Neural cell (in vitro differentiated cells): ENCODE measurements at regions not wholly inside any gene's neighbourhood (a gene's known extent, or its start where the extent isn't known, plus 50 kb on each side); places are given as distances from the start of the nearest gene placed in this dataset.

Experiments used
- CTCF ChIP-seq: fragments of 450-650 bp; IDR thresholded peaks from 2 replicates; pipeline ENCODE4 v1.5.1; 2014; ENCODE audit warnings: antibody characterized with exemption, mild to moderate bottlenecking, moderate library complexity; ENCODE audit not compliant: poor library complexity, severe bottlenecking
- EP300 ChIP-seq: fragments of 450-650 bp; conservative IDR thresholded peaks from 2 replicates; pipeline ENCODE4 v1.6.1; 2014; ENCODE audit warnings: antibody characterized with exemption, mild to moderate bottlenecking, moderate library complexity; ENCODE audit not compliant: poor library complexity, severe bottlenecking
- EZH2 ChIP-seq: fragments of 200-600, 300-800 bp; shearing (Covaris generic), sonication (generic); IDR thresholded peaks from 2 replicates; pipeline ENCODE4 v1.6.1; 2014; ENCODE audit warnings: antibody characterized with exemption, low read length, borderline replicate concordance, mild to moderate bottlenecking; ENCODE audit not compliant: insufficient read depth, poor library complexity, severe bottlenecking
- MXI1 ChIP-seq: fragments of 450-650 bp; conservative IDR thresholded peaks from 2 replicates; pipeline ENCODE4 v1.6.1; 2014; ENCODE audit warnings: antibody characterized with exemption, mild to moderate bottlenecking; ENCODE audit not compliant: poor library complexity, severe bottlenecking
- POLR2AphosphoS5 ChIP-seq: IDR thresholded peaks from 2 replicates; pipeline ENCODE4 v1.6.1; 2012
- RAD21 ChIP-seq: fragments of 450-650 bp; conservative IDR thresholded peaks from 2 replicates; pipeline ENCODE4 v1.6.1; 2014; ENCODE audit warnings: antibody characterized with exemption, mild to moderate bottlenecking, moderate library complexity
- SMC3 ChIP-seq: fragments of 450-650 bp; conservative IDR thresholded peaks from 2 replicates; pipeline ENCODE4 v1.6.1; 2014; ENCODE audit warnings: antibody characterized with exemption, mild to moderate bottlenecking, moderate library complexity; ENCODE audit not compliant: poor library complexity
- TAF1 ChIP-seq: IDR thresholded peaks from 2 replicates; pipeline ENCODE4 v1.6.1; 2012; ENCODE audit warnings: low read depth

- TF ChIP-seq CTCF = no peak
- TF ChIP-seq RAD21 = no peak
- TF ChIP-seq POLR2AphosphoS5 = no peak
- no peak for TF ChIP-seq EZH2
- no peak for TF ChIP-seq EP300
- no peak for TF ChIP-seq SMC3
- TF ChIP-seq MXI1 = no peak
- TF ChIP-seq TAF1 = no peak
These were observed 257.8 kb upstream of the AMIGO2 start for GRCh38 chr12:47337581-47337980.
